Neural crest cell (in vitro differentiated cells): ENCODE measurements at regions not wholly inside any gene's neighbourhood (a gene's known extent, or its start where the extent isn't known, plus 50 kb on each side); places are given as distances from the start of the nearest gene placed in this dataset.
"Not testable (repeated sequence)": the region's sequence is repeated elsewhere in the genome, so short reads cannot be mapped to it uniquely, and the experiment has no call there.

Experiments
- DNase-seq: peaks from one replicate; pipeline ENCODE4 v3.0.0; 2021; ENCODE audit warnings: low read depth, mixed read lengths, low spot score
- H3K27ac Mint-ChIP-seq: one replicate; pipeline ENCODE4 v1.8.0; 2021; ENCODE audit warnings: mild to moderate bottlenecking, mixed read lengths; ENCODE audit not compliant: unreplicated experiment
- H3K27me3 Mint-ChIP-seq: 2 replicates; pipeline ENCODE4 v1.8.0; 2021; ENCODE audit warnings: low read depth, mild to moderate bottlenecking, mixed read lengths
- H3K36me3 Mint-ChIP-seq: 2 replicates; pipeline ENCODE4 v1.8.0; 2021; ENCODE audit warnings: low read depth, mild to moderate bottlenecking, mixed read lengths
- H3K4me1 Mint-ChIP-seq: 2 replicates; pipeline ENCODE4 v1.8.0; 2021; ENCODE audit warnings: mixed read lengths
- H3K4me3 Mint-ChIP-seq: one replicate; pipeline ENCODE4 v1.8.0; 2021; ENCODE audit warnings: mild to moderate bottlenecking, mixed read lengths
- H3K9me3 Mint-ChIP-seq: 2 replicates; pipeline ENCODE4 v1.8.0; 2021; ENCODE audit warnings: mixed read lengths
- CTCF ChIP-seq: fragments of 200-600 bp; sonication (generic); conservative IDR thresholded peaks from 2 replicates; pipeline ENCODE4 v1.5.0; 2021; ENCODE audit warnings: antibody characterized with exemption, mild to moderate bottlenecking

- TF ChIP-seq CTCF, result no peak
- Mint-ChIP-seq H3K27me3 (no peaks in the 10 kb centered on the region), H3K36me3 (no peaks in the 10 kb centered on the region), H3K4me1 (no peaks in the 10 kb centered on the region), H3K9me3 (peaks cover 4% of the 10 kb centered on the region), H3K4me3 (no peak overlapping the region), H3K27ac (no peak overlapping the region)
- DNase-seq, result no peak
Measured at GRCh38 chr9:32072570-32072969, 311.9 kb upstream of the ACO1 start.

GRCh38 chr9:32092031-32092430 lies 292.4 kb upstream of the ACO1 start:
- no peaks in the 10 kb centered on the region for H3K4me1 Mint-ChIP-seq

GRCh38 chr9:32117291-32117690 lies 267.2 kb upstream of the ACO1 start:
- no peak overlapping the region for H3K27ac Mint-ChIP-seq
- no peaks in the 10 kb centered on the region for H3K4me1 Mint-ChIP-seq
- no peak for DNase-seq
- H3K4me3 Mint-ChIP-seq, result no peak overlapping the region
- no peaks in the 10 kb centered on the region for H3K9me3 Mint-ChIP-seq
- H3K36me3 Mint-ChIP-seq, result no peaks in the 10 kb centered on the region
- TF ChIP-seq CTCF, result no peak
- no peaks in the 10 kb centered on the region for H3K27me3 Mint-ChIP-seq

More at GRCh38 chr9:32092031-32092430, 292.4 kb upstream of the ACO1 start:
- Mint-ChIP-seq H3K27me3 (no peaks in the 10 kb centered on the region), H3K27ac (no peak overlapping the region), H3K36me3 (no peaks in the 10 kb centered on the region), H3K9me3 (peaks cover 3% of the 10 kb centered on the region), H3K4me3 (no peak overlapping the region)
- no peak for DNase-seq
- TF ChIP-seq CTCF, result no peak

- H3K4me3 Mint-ChIP-seq, result no peak overlapping the region
- H3K27ac Mint-ChIP-seq, result no peak overlapping the region
- H3K9me3 Mint-ChIP-seq, result no peaks in the 10 kb centered on the region
- TF ChIP-seq CTCF, result no peak
- no peaks in the 10 kb centered on the region for H3K4me1 Mint-ChIP-seq
- no peak for DNase-seq
- H3K36me3 Mint-ChIP-seq, result no peaks in the 10 kb centered on the region
- no peaks in the 10 kb centered on the region for H3K27me3 Mint-ChIP-seq
Measured at GRCh38 chr9:32128546-32128945, 255.9 kb upstream of the ACO1 start.

- not testable (repeated sequence) for H3K27me3 Mint-ChIP-seq, H3K4me1 Mint-ChIP-seq, H3K9me3 Mint-ChIP-seq, DNase-seq, H3K4me3 Mint-ChIP-seq, H3K36me3 Mint-ChIP-seq, H3K27ac Mint-ChIP-seq
Measured at GRCh38 chr9:32130709-32131108, 253.7 kb upstream of the ACO1 start.

GRCh38 chr9:32136700-32137339 lies 247.6 kb upstream of the ACO1 start:
- H3K27ac Mint-ChIP-seq, result no peak overlapping the region
- peak; percentile 48 for TF ChIP-seq CTCF
- DNase-seq, result no peak
- H3K4me1 Mint-ChIP-seq, result no peaks in the 10 kb centered on the region
- no peak overlapping the region for H3K4me3 Mint-ChIP-seq
- peaks cover 3% of the 10 kb centered on the region for H3K9me3 Mint-ChIP-seq
- H3K36me3 Mint-ChIP-seq, result no peaks in the 10 kb centered on the region
- H3K27me3 Mint-ChIP-seq, result peaks cover 12% of the 10 kb centered on the region
